Erythroblast (primary cell): ENCODE measurements at regions not wholly inside any gene's neighbourhood (a gene's known extent, or its start where the extent isn't known, plus 50 kb on each side); places are given as distances from the start of the nearest gene placed in this dataset.
"Not testable (repeated sequence)": the region's sequence is repeated elsewhere in the genome, so short reads cannot be mapped to it uniquely, and the experiment has no call there.

Experiments
- GATA1 ChIP-seq: IDR thresholded peaks from 2 replicates; pipeline ENCODE4 v1.6.1; 2011; ENCODE audit warnings: low read depth, mild to moderate bottlenecking, control low read depth, low read length, moderate library complexity
- POLR2A ChIP-seq: IDR thresholded peaks from 2 replicates; pipeline ENCODE4 v1.6.1; 2011; ENCODE audit warnings: mild to moderate bottlenecking, low read length

DNA sequence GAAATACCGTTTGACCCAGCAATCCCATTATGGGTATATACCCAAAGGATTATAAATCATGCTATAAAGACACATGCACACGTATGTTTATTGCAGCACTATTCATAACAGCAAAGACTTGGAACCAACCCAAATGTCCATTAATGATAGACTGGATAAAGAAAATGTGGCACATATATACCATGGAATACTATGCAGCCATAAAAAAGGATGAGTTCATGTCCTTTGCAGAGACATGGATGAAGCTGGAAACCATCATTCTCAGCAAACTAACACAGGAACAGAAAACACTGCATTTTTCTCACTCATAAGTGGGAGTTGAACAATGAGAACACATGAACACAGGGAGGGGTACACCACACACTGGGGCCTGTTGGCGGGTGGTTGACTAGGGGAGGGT is 411.3 kb downstream of the RPS6KC1 start:
- not testable (repeated sequence) for TF ChIP-seq POLR2A, GATA1
